Activated CD4-positive, alpha-beta T cell treated with anti-CD3 and anti-CD28 coated beads, Interleukin-2, amount 10 ng/mL, durations not matched to agents 7 days and 5 days (primary cell): ENCODE measurements at regions not wholly inside any gene's neighbourhood (a gene's known extent, or its start where the extent isn't known, plus 50 kb on each side); places are given as distances from the start of the nearest gene placed in this dataset.
"Not testable (repeated sequence)": the region's sequence is repeated elsewhere in the genome, so short reads cannot be mapped to it uniquely, and the experiment has no call there.

Experiments
- CTCF ChIA-PET: fragments of 350-600 bp; sonication (Branson Sonifier 250); formaldehyde crosslinking; loops from one replicate; lab custom pipeline; 2021; ENCODE audit warnings: antibody characterized with exemption; lab: Charles Lee
- POLR2A ChIA-PET: fragments of 350-600 bp; sonication (Branson Sonifier 250); formaldehyde crosslinking; loops from one replicate; lab custom pipeline; 2021; ENCODE audit warnings: antibody characterized with exemption; lab: Charles Lee
- DNase-seq: peaks from one replicate; pipeline ENCODE4 v3.0.0-alpha.2; 2020
- H3K27ac Mint-ChIP-seq: one replicate; pipeline ENCODE4 v1.8.0; 2021; ENCODE audit warnings: mild to moderate bottlenecking, moderate library complexity, mixed read lengths
- H3K27me3 Mint-ChIP-seq: one replicate; pipeline ENCODE4 v1.8.0; 2021; ENCODE audit warnings: mixed read lengths
- H3K36me3 Mint-ChIP-seq: one replicate; pipeline ENCODE4 v1.8.0; 2021; ENCODE audit warnings: low read depth, mixed read lengths
- H3K4me1 Mint-ChIP-seq: one replicate; pipeline ENCODE4 v1.8.0; 2021; ENCODE audit warnings: mixed read lengths
- H3K4me3 Mint-ChIP-seq: one replicate; pipeline ENCODE4 v1.8.0; 2021; ENCODE audit warnings: mild to moderate bottlenecking, moderate library complexity, mixed read lengths
- H3K9me3 Mint-ChIP-seq: one replicate; pipeline ENCODE4 v1.8.0; 2021; ENCODE audit warnings: mixed read lengths

DNA sequence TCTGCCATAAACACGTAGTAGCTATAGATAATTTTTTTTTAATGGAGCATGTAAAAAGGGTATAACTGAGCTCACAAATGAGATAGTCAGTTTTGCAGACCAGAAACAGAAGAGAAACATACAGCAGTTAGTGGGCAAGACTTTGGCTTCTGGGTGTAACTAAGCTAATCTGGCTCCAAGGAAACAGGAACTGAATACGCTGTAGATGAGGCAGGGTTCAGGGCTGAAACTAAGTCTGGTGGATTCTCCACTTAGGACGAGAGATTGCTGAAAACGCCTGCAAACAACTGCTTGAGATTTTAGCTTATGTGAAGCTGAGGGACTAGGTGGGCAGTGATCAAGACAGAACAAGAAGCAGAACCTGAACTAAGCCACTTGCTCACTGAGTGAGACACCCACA lies 91.7 kb downstream of the SMIM20 start:
- Mint-ChIP-seq H3K27me3 (peaks cover 20% of the 10 kb centered on the region), H3K4me3 (no peak overlapping the region), H3K36me3 (no peaks in the 10 kb centered on the region), H3K9me3 (peaks cover 4% of the 10 kb centered on the region), H3K4me1 (no peaks in the 10 kb centered on the region), H3K27ac (no peak overlapping the region)
- no peak for DNase-seq
- ChIA-PET CTCF (interaction anchor here (1.2 to 2.5 kb wide), 2 partner anchors 10 to 18 kb away, joined by 4 to 9 read pairs; no protein-coding TSS in a partner anchor), POLR2A (no interaction called here)

DNA sequence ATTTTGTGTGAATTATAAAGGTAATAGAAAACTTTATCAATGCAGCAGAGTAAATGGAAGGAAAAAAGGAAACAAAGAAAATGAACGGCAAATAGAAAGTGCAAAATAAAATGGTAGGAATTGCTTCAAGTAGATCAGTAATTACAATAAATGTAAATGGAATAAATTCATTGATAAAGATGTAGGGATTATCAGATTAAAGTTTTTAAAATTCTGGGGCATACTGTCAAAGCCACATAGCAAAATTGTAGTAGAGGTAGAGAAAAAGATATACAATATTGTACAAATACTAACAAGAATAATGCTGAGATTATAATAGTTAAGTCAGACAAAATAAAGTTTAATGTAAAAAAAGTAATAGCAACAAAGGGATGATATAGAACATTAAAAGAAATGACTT lies 94.7 kb downstream of the SMIM20 start:
- no peak for DNase-seq
- POLR2A ChIA-PET = no interaction called here
- H3K27me3 Mint-ChIP-seq = peaks cover 33% of the 10 kb centered on the region
- H3K4me1 Mint-ChIP-seq = no peaks in the 10 kb centered on the region
- H3K27ac Mint-ChIP-seq = no peak overlapping the region
- CTCF ChIA-PET = interaction anchor here (1.7 kb wide), 1 partner anchor 21 kb away, joined by 5 read pairs; no protein-coding TSS in a partner anchor
- no peak overlapping the region for H3K4me3 Mint-ChIP-seq
- H3K36me3 Mint-ChIP-seq = no peaks in the 10 kb centered on the region
- peaks cover 4% of the 10 kb centered on the region for H3K9me3 Mint-ChIP-seq

DNA sequence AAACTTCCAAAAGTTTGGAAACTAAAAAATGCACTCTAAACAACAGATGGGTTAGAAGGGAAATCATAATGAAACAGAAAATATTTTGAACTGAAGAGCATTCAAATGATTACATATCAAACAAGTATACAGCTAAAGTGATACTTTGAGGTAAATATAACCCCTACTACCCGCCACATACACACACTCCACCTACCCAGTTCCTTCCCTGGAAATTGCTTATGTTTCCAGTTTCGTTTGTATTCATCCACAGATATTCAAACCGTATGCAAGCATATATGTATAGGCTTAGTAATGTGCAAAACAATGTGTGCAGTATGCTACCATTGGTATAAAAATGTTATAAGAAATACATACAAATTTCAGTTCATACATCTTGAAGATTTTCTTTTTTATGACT lies 95.5 kb downstream of the SMIM20 start:
- H3K9me3 Mint-ChIP-seq = peaks cover 4% of the 10 kb centered on the region
- H3K4me1 Mint-ChIP-seq = no peaks in the 10 kb centered on the region

DNA sequence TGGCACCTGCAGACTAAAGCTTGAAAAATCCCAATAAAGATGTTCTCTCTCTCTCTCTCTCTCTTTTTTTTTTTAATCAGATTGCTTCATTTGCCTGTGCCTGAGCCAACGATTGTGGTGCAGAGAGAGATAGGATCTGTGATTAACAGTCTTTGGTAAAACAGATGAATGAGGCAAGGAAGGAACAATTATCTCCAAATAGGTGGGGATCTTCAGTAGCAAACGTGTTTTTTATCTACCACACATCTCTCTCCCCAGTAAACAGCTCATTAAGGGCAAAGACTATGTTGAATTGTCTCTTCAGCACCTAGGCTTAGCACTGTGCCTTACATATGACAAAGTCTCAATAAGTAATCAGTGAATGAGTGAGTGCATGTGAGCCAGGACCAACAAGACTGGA lies 96.3 kb downstream of the SMIM20 start:
- H3K27me3 Mint-ChIP-seq = peaks cover 35% of the 10 kb centered on the region
- CTCF ChIA-PET = interaction anchor here (0.6 to 1.7 kb wide), 4 partner anchors 8 to 23 kb away, joined by 3 to 11 read pairs (median 4); no protein-coding TSS in a partner anchor

More for the DNA sequence above, 95.5 kb downstream of the SMIM20 start:
- CTCF ChIA-PET = interaction anchor here (0.6 to 1.7 kb wide), 3 partner anchors 9 to 22 kb away, joined by 3 to 11 read pairs (median 5); no protein-coding TSS in a partner anchor
- Mint-ChIP-seq H3K36me3 (no peaks in the 10 kb centered on the region), H3K27me3 (peaks cover 37% of the 10 kb centered on the region), H3K27ac (no peak overlapping the region), H3K4me3 (no peak overlapping the region)
- POLR2A ChIA-PET = no interaction called here
- no peak for DNase-seq

DNA sequence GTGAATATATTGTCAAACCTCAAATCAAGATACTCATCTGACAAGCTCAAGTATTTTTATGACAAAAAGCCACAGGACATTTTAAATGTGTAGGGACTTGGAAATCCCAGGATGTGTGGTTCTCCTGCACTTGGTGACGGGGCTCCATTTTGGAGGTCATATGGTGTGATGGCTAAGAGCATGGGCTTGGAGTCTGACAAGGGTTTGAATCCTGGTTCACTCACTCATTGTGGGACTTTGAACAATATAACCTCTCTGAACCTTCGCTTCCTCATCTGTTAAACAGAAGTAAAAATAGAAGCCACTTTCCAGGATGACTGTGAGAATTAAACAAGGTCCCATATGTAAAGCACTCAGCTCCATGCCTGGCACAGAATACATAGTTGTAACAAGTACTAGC lies 99.6 kb downstream of the SMIM20 start:
- H3K36me3 Mint-ChIP-seq = peaks cover under 1% of the 10 kb centered on the region
- no peak overlapping the region for H3K4me3 Mint-ChIP-seq
- H3K27ac Mint-ChIP-seq = no peak overlapping the region
- ChIA-PET CTCF (interaction anchor here (1.1 kb wide), 1 partner anchor 701 kb away, joined by 3 read pairs; the partner anchor contains the start of gene ZCCHC4), POLR2A (no interaction called here)
- no peak for DNase-seq
- H3K4me1 Mint-ChIP-seq = no peaks in the 10 kb centered on the region
- H3K9me3 Mint-ChIP-seq = peaks cover 3% of the 10 kb centered on the region
- peaks cover 26% of the 10 kb centered on the region for H3K27me3 Mint-ChIP-seq

More for the DNA sequence above, 96.3 kb downstream of the SMIM20 start:
- Mint-ChIP-seq H3K36me3 (no peaks in the 10 kb centered on the region), H3K27ac (no peak overlapping the region), H3K4me1 (no peaks in the 10 kb centered on the region), H3K9me3 (peaks cover 4% of the 10 kb centered on the region), H3K4me3 (no peak overlapping the region)
- POLR2A ChIA-PET = no interaction called here
- DNase-seq = no peak

DNA sequence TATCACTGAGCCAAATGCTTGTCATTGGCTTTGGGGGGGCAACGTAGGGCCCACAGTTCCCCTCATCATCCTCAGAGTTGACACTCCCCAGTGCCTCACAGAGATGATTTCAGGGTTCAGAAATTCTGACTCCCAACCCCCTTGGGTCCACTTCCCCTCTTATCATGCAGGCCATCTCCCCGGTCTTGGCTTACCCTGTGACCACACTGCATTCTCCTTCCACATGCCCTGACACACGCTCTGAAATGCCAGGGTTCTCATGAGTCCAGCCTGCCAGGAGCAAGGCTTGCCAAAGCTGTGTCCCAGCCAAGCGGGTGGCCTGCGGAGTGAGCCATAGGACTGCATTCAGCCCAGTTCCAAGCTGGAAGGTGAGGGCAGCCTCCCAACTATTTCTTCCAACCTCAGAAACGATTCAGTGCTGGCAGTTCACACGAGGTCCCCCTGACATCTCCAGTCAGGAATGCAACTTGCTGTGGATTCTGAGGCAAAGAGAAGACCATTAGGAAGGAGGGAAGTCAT lies 101.2 kb downstream of the SMIM20 start:
- POLR2A ChIA-PET = no interaction called here
- CTCF ChIA-PET = interaction anchor here (0.5 to 1.3 kb wide), 3 partner anchors 19 to 223 kb away, joined by 3 to 5 read pairs (median 4); no protein-coding TSS in a partner anchor
- no peaks in the 10 kb centered on the region for H3K4me1 Mint-ChIP-seq

DNA sequence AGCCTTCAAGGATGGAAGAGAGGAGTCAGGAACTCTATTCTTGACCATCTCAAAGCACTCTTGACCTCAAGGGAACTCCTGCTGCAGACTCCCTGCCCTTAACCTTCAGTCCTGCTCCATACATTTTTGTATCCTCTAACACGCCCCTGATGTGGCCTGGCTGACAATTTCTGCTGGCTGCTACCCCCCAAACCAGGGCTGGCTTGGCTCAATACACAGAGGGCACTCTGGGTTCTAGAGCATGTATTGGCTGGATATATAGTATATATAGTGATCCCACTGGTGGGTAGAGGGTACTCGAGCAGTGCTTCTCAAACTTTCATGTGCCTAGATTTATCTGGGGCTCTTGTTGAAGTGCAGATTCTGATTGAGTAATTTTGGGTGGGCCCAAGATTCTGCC lies 101.9 kb downstream of the SMIM20 start:
- ChIA-PET CTCF (interaction anchor here (0.6 kb wide), 1 partner anchor 224 kb away, joined by 5 read pairs; no protein-coding TSS in a partner anchor), POLR2A (no interaction called here)
- H3K27me3 Mint-ChIP-seq = peaks cover 17% of the 10 kb centered on the region

More for the DNA sequence above, 101.2 kb downstream of the SMIM20 start:
- DNase-seq = no peak
- H3K27ac Mint-ChIP-seq = no peak overlapping the region
- H3K27me3 Mint-ChIP-seq = peaks cover 21% of the 10 kb centered on the region
- H3K36me3 Mint-ChIP-seq = peaks cover 1% of the 10 kb centered on the region
- no peaks in the 10 kb centered on the region for H3K9me3 Mint-ChIP-seq
- no peak overlapping the region for H3K4me3 Mint-ChIP-seq

DNA sequence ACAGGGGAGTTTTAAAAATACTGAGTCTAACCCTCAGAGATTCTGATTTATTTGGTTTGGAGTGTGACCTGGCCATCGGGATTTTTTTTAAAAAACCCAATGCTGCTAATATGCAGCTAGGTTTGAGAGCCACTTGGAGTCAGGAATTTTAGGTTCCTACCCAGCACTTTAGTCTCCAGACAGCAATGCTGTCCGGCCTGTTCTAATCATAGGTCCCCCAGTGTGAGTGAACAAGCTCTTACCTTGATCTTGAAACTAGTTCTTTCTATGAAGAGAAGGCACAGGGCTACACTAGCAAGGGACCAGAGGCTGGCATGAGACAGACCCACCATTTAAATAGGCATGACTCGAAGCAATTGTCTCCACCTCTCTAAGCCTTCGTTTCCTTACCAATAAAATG lies 103.5 kb downstream of the SMIM20 start:
- Mint-ChIP-seq H3K27me3 (peaks cover 22% of the 10 kb centered on the region), H3K4me1 (no peaks in the 10 kb centered on the region), H3K9me3 (no peaks in the 10 kb centered on the region), H3K4me3 (no peak overlapping the region), H3K36me3 (peaks cover 1% of the 10 kb centered on the region), H3K27ac (no peak overlapping the region)
- ChIA-PET CTCF (interaction anchor here (1.9 kb wide), 1 partner anchor 12 kb away, joined by 7 read pairs; no protein-coding TSS in a partner anchor), POLR2A (no interaction called here)
- DNase-seq = no peak

More for the DNA sequence above, 101.9 kb downstream of the SMIM20 start:
- no peak overlapping the region for H3K4me3 Mint-ChIP-seq
- peaks cover 1% of the 10 kb centered on the region for H3K36me3 Mint-ChIP-seq
- no peaks in the 10 kb centered on the region for H3K9me3 Mint-ChIP-seq
- DNase-seq = no peak
- H3K4me1 Mint-ChIP-seq = no peaks in the 10 kb centered on the region
- no peak overlapping the region for H3K27ac Mint-ChIP-seq

DNA sequence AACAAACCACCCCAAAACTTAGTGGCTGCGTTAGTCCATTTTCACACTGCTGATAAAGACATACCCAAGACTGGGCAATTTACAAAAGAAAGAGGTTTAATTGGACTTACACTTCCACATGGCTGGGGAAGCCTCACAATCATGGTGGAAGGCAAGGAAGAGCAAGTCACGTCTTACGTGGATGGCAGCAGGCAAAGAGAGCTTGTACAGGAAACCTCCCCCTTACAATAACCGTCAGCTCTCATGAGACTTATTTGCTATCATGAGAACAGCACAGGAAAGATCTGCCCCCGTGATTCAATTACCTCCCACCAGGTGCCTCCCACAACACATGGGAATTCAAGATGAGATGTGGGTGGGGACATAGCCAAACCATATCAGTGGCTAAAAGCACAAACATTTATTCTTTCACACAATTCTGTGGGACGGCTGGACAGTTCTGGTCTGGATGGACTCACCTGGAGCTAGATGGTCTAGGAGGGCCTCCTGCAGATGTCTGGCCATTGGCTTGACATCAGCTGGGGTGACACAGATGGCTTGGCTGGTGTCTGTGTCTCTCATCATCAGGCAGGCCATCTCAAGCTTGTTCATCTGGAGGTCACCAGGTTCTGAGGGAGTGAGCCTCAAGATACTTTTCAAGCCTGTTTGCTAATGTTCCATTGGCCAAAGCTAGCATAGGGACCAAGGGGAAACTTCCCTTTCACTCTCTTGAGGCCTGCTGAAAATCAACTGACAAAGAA lies 104.1 kb downstream of the SMIM20 start:
- H3K27ac Mint-ChIP-seq, H3K36me3 Mint-ChIP-seq, DNase-seq, H3K4me1 Mint-ChIP-seq, H3K9me3 Mint-ChIP-seq, POLR2A ChIA-PET, H3K4me3 Mint-ChIP-seq: not testable (repeated sequence)
- H3K27me3 Mint-ChIP-seq = peaks cover 16% of the 10 kb centered on the region
- CTCF ChIA-PET = interaction anchor here (0.5 to 1.9 kb wide), 2 partner anchors 8 to 11 kb away, joined by 3 to 7 read pairs; no protein-coding TSS in a partner anchor

DNA sequence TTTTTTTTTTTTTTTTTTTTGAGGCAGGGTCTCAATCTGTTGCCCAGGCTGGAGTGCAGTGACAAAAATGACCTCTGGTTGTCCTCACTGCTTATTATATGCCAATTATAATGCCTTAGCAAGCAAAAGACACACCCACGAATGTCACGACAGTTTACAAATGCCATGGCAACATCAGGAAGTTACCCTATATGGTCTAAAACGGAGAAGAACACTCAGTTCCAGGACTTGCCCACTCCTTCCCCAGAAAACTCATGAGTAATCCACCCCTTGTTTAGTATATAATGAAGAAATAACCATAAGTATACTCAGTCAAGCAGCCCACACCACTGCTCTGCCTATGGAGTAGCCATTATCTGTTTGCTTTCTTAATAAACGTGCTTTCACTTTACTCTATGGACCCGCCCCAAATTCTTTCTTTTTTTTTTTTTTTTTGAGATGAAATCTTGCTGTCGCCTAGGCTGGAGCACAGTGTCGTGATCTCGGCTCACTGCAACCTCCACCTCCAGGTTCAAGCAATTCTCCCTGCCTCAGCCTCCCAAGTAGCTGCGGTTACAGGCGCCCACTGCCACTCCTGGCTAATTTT lies 106.2 kb downstream of the SMIM20 start:
- Mint-ChIP-seq H3K27ac (no peak overlapping the region), H3K27me3 (peaks cover 13% of the 10 kb centered on the region), H3K9me3 (no peaks in the 10 kb centered on the region), H3K4me1 (no peaks in the 10 kb centered on the region), H3K36me3 (peaks cover 1% of the 10 kb centered on the region), H3K4me3 (no peak overlapping the region)
- no peak for DNase-seq
- ChIA-PET CTCF (interaction anchor here (1.2 kb wide), 1 partner anchor 10 kb away, joined by 5 read pairs; no protein-coding TSS in a partner anchor), POLR2A (no interaction called here)

DNA sequence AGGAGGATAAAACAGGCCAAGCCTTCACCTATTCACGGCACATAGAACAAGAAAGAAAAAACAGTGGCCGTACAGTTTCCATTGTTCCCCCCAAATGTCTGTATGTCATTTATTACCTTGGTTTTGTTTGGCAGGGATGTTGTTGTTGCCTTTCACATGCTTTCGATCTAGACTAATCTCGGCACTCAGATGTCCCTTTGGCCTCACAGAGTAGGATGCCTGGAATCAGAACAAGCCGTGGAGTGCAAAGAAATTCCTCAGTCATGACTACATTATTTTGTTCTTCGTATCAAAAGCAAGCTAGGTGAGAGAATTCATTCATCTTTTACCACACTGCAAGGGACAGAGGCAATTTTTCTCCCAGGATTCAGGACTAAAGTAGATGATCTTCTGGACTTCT lies 106.9 kb downstream of the SMIM20 start:
- H3K9me3 Mint-ChIP-seq = no peaks in the 10 kb centered on the region

DNA sequence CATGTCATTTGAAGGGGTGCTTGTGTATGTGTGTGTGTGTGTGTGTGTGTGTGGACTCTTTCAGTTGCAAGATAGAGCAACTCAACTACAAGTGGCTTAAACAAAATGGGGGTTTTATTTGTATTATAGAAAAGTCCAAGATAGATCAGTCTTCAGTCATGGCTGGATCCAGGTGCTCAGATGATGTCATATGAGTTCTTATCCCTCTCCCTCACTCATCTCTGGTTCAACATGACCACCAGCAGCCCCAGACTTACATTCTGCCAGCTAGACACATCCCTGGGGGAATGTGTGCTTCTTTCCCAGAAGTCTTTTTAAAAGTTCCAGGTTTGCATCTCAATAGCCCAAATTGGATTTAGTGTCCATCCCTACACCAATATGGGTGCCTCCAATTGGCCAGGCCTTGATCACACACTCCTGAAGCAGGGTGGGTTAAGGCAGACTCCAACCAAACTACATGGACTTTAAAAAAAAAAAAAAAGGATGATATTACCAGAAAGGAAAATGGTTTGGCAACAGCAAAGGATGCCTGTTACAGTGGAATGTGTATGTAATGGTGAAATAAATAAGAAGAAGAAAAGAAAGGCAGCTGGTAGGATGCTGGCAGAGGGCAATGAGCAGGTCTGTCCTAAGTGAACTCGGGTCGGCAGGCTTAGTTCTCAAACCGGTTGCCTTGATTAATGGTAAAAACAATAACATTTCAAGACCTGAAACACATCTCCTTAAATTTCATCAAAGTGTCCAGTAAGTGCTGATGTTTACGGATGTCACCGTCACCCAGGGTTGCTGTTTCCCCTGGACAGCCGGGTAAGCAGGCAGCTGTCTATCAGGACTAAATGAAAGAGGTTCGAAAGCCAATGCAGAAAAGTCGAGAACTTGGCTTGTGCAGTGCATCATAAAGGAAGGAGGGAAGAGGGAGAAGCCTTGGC lies 107.7 kb downstream of the SMIM20 start:
- POLR2A ChIA-PET = no interaction called here
- CTCF ChIA-PET = interaction anchor here (1.1 to 1.3 kb wide), 3 partner anchors 8 to 308 kb away, joined by 3 to 5 read pairs (median 3); no protein-coding TSS in a partner anchor
- no peaks in the 10 kb centered on the region for H3K4me1 Mint-ChIP-seq
- peaks cover 13% of the 10 kb centered on the region for H3K27me3 Mint-ChIP-seq
- no peaks in the 10 kb centered on the region for H3K9me3 Mint-ChIP-seq
- H3K4me3 Mint-ChIP-seq = no peak overlapping the region
- peaks cover 1% of the 10 kb centered on the region for H3K36me3 Mint-ChIP-seq
- no peak overlapping the region for H3K27ac Mint-ChIP-seq
- DNase-seq = no peak

More for the DNA sequence above, 106.9 kb downstream of the SMIM20 start:
- H3K4me3 Mint-ChIP-seq = no peak overlapping the region
- ChIA-PET POLR2A (no interaction called here), CTCF (interaction anchor here (1.1 to 1.2 kb wide), 2 partner anchors 9 to 309 kb away, joined by 3 to 5 read pairs; no protein-coding TSS in a partner anchor)
- no peak for DNase-seq
- peaks cover 1% of the 10 kb centered on the region for H3K36me3 Mint-ChIP-seq
- H3K27ac Mint-ChIP-seq = no peak overlapping the region
- H3K27me3 Mint-ChIP-seq = peaks cover 13% of the 10 kb centered on the region
- H3K4me1 Mint-ChIP-seq = no peaks in the 10 kb centered on the region
